AG04450 (cell line): ENCODE measurements at regions not wholly inside any gene's neighbourhood (a gene's known extent, or its start where the extent isn't known, plus 50 kb on each side); places are given as distances from the start of the nearest gene placed in this dataset.

Experiments used
- CTCF ChIA-PET: fragments of 300-600, 350-600 bp; formaldehyde crosslinking; extraction: SDS; loops from one replicate; lab custom pipeline; 2022; ENCODE audit warnings: antibody characterized with exemption, inconsistent platforms; lab: Charles Lee
- POLR2A ChIA-PET: fragments of 350-600 bp; formaldehyde crosslinking; extraction: SDS; loops from one replicate; lab custom pipeline; 2021; ENCODE audit warnings: antibody characterized with exemption, inconsistent platforms; lab: Yijun Ruan, JAX
- DNase-seq: peaks from one replicate; pipeline ENCODE4 v3.0.0-alpha.2; 2011; ENCODE audit warnings: low read depth, low spot score
- H3K27ac ChIP-seq: one replicate; pipeline ENCODE4 v1.5.1; 2012; ENCODE audit warnings: low read depth, low read length, control low read depth
- H3K27me3 ChIP-seq: one replicate; pipeline ENCODE4 v1.6.0; 2012; ENCODE audit warnings: low read length; ENCODE audit not compliant: control insufficient read depth, insufficient read depth
- H3K4me3 ChIP-seq: 2 replicates; pipeline ENCODE4 v1.5.1; 2011; ENCODE audit warnings: mild to moderate bottlenecking, low read depth, low read length, control low read depth
- H3K9me3 ChIP-seq: 2 replicates; pipeline ENCODE4 v1.5.1; 2012; ENCODE audit warnings: low read length; ENCODE audit not compliant: control insufficient read depth, insufficient read depth
- CTCF ChIP-seq: IDR thresholded peaks from 2 replicates; pipeline ENCODE4 v1.5.1; 2011; ENCODE audit warnings: low read depth, low read length, control low read depth, inconsistent platforms

GRCh38 chr20:50399555-50399916 is 110.6 kb upstream of the PTPN1 start:
- ChIA-PET CTCF (interaction anchor here (0.6 kb wide), 1 partner anchor 182 kb away, joined by 4 read pairs; no protein-coding TSS in a partner anchor), POLR2A (interaction anchor here (0.6 kb wide), 1 partner anchor 344 kb away, joined by 4 read pairs; no protein-coding TSS in a partner anchor)
- Histone ChIP-seq H3K9me3 (no peaks in the 10 kb centered on the region), H3K27ac (peak overlapping the region; percentile 31), H3K27me3 (no peaks in the 10 kb centered on the region), H3K4me3 (no peak overlapping the region)
- no peak for TF ChIP-seq CTCF
- DNase-seq, result no peak

- no peak for DNase-seq
- TF ChIP-seq CTCF, result no peak
- no peak overlapping the region for H3K27ac ChIP-seq
- no peaks in the 10 kb centered on the region for H3K27me3 ChIP-seq
- H3K9me3 ChIP-seq, result no peaks in the 10 kb centered on the region
- POLR2A ChIA-PET, result interaction anchor here (0.6 to 1.1 kb wide), 2 partner anchors 115 to 344 kb away, joined by 4 read pairs; no protein-coding TSS in a partner anchor
- CTCF ChIA-PET, result interaction anchor here (0.6 kb wide), 1 partner anchor 182 kb away, joined by 4 read pairs; no protein-coding TSS in a partner anchor
- no peak overlapping the region for H3K4me3 ChIP-seq
Observed at GRCh38 chr20:50399917-50400704, 110.1 kb upstream of the PTPN1 start.

GRCh38 chr20:50400705-50401586 is 109.2 kb upstream of the PTPN1 start:
- Histone ChIP-seq H3K27ac (no peak overlapping the region), H3K4me3 (no peak overlapping the region), H3K27me3 (no peaks in the 10 kb centered on the region), H3K9me3 (no peaks in the 10 kb centered on the region)
- ChIA-PET CTCF (no interaction called here), POLR2A (interaction anchor here (1.1 kb wide), 1 partner anchor 116 kb away, joined by 4 read pairs; no protein-coding TSS in a partner anchor)
- TF ChIP-seq CTCF, result no peak
- DNase-seq, result no peak

- no peak for TF ChIP-seq CTCF
- no peak for DNase-seq
- Histone ChIP-seq H3K27me3 (no peaks in the 10 kb centered on the region), H3K27ac (no peak overlapping the region), H3K4me3 (no peak overlapping the region), H3K9me3 (no peaks in the 10 kb centered on the region)
- ChIA-PET CTCF (no interaction called here), POLR2A (no interaction called here)
Observed at GRCh38 chr20:50401587-50402418, 108.4 kb upstream of the PTPN1 start.
